NOMO-1 treated with DMSO at 0.1 percent for 48 hours (cell line): ENCODE measurements at regions not wholly inside any gene's neighbourhood (a gene's known extent, or its start where the extent isn't known, plus 50 kb on each side); places are given as distances from the start of the nearest gene placed in this dataset.
"Not testable (repeated sequence)": the region's sequence is repeated elsewhere in the genome, so short reads cannot be mapped to it uniquely, and the experiment has no call there.

Source experiments
- DNase-seq: peaks from one replicate; lab custom pipeline; 2025; ENCODE audit not compliant: unreplicated experiment; lab: John Stamatoyannopoulos, UW

- no peak for DNase-seq
Observed at GRCh38 chr5:37971483-37972024, 131.7 kb upstream of the GDNF start.

DNA sequence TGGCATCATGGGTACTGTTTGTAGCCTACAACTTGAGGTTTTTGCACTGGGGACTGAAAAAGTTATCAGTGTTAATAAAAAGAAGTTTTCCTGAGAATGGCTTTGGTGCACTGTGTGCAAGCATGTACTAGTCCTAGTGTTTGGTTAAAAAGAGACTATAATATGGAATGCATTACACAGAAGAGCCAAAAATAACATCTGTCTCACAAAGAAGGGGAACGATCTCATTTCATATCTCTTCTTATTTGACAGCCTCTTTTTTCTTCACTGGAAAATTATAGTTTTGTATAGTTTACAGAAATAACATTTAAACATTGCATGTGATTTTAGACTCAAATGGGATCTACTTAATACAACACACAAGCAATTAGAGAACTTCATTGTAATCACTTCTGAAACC lies 127.0 kb upstream of the GDNF start:
- no peak for DNase-seq

DNA sequence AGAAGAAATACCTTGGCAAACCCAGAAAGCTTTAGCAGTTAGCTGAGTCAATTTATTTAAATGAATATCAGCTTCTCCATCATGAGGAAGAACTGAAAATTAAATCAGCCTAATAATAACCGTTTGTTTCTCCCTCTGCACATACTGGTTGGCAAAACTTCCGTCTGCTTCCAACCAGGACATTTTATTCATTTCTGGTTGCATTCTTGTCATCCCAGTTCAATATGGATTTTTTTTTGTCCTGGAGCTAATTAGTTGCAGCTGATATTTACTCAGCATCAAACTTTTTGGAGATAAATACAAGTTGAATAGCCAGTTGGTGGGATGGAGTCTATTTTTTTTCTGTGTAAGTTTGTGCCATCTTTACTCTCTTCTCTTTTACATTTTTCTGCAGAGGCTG lies 126.5 kb upstream of the GDNF start:
- DNase-seq, result no peak

DNA sequence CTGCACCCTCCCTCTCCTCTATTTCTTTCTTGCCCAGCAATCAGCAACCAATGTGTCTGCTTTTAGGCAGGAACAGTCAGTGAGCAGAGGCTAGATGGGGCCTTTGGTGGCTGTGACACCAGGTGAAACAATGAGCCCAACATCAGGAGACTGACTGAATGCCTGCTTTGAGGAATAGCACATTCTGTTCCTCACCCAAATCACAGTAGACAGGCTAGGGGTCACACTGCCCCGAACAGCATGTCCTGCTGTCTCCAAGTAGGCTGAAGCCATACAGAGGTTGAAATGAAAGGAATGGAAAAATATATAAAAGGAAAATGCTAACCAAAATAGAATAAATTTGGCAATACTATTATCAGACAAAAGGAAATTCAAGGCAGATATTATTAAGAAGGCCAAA lies 122.5 kb upstream of the GDNF start:
- DNase-seq, result no peak

- DNase-seq, result no peak
Observed at GRCh38 chr5:37957218-37957617, 117.4 kb upstream of the GDNF start.

DNA sequence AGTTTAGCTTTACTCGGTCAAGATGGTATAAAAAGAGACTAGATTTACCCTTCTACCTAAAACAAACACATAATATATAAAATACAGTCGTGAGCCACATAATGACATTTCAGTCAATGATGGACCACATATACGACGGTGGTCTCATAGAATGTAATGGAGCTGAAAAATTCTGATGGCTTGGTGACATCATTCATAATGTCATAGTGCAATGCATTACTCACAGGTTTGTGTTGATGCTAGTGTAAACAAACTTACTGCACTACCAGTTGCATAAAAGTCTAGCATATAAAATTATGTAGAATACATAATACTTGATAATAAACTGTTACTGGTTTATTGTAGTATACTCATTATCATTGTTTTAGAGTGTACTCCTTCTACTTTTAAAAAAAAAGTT lies 115.9 kb upstream of the GDNF start:
- no peak for DNase-seq

DNA sequence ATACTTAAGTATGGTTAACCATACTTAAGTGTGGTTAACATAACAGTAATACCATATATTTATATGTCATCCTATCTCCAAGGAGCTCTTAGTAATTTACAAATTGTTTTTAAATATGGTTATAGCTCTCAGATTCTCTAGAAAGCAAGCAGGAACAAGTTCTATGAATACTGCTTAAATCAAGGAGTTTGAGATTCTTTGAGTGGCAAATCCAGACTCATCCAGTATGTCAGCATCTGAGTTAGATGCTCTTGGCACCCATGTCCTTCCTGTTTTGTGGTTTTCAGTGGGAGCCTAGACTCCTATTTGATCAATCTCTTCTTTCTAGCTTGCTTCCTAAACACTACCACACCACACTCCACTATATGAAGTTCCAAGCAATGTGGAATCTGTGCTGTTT lies 114.7 kb upstream of the GDNF start:
- no peak for DNase-seq

DNA sequence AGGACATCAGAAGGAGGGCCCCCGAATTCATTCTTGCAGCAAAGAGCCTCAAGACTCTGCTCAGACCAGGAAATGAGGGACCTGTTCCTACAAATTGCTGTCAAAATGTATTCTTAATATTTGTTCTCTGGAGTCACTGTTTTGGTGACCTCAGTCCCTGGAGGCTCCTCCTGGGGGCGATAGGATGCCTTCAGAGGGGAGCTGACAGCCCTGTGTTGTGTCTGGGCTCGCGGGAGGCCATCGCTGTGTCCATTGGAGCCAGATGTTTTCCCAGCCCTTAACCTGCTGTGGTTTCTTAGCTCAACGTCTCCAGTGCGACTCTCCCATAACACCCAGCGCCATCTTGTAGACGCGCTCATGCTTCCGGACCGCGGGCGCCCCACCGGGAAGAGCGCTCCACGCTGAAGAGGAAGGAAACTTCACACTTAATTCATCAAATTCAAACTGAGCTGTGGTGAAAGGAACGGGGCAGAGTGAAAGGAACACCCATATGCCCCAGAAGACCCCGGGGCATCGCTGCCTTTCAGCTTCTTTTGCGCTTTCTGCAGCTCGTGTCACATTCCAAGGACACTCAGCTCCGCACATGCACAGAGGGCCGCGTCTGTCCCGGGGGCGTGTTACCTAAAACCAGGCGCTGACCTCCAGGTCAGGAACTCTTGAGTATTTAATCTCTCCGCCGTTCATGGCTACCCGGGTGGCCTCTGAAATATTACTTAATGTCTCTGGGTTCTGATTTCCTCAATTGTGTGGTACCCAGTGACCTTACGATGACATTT lies 112.3 kb upstream of the GDNF start:
- DNase-seq, result no peak

DNA sequence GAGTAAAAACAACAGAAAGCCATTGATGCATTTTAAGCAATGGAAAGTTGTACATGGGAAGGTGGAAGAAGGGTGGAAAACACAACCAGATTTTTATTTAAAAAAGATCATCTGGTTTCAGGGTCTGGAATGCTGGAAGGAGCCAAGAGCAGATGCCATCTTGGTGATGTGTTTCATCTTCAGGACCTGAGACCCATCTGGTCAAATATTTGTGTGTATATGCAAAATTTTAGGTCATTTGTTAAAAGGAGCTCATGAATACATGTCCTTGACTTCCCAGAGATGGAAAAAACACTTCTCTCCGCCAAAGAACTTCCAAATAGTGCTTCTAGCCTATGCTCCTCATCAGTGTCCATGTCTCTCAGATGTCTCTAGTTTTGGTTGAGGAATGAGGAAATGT lies 110.6 kb upstream of the GDNF start:
- DNase-seq, result no peak

GRCh38 chr5:37945446-37945845 lies 105.6 kb upstream of the GDNF start:
- no peak for DNase-seq

DNA sequence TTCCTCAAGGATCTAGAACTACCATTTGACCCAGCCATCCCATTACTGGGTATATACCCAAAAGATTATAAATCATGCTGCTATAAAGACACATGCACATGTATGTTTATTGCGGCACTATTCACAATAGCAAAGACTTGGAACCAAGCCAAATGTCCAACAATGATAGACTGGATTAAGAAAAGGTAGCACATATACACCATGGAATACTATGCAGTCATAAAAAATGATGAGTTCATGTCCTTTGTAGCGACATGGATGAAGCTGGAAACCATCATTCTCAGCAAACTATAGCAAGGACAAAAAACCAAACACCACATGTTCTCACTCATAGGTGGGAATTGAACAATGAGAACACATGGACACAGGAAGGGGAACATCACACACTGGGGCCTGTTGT lies 103.3 kb upstream of the GDNF start:
- DNase-seq, result not testable (repeated sequence)

GRCh38 chr5:37940931-37941623 lies 101.2 kb upstream of the GDNF start:
- DNase-seq, result no peak

GRCh38 chr5:37938861-37939260 lies 99.0 kb upstream of the GDNF start:
- DNase-seq, result no peak

DNA sequence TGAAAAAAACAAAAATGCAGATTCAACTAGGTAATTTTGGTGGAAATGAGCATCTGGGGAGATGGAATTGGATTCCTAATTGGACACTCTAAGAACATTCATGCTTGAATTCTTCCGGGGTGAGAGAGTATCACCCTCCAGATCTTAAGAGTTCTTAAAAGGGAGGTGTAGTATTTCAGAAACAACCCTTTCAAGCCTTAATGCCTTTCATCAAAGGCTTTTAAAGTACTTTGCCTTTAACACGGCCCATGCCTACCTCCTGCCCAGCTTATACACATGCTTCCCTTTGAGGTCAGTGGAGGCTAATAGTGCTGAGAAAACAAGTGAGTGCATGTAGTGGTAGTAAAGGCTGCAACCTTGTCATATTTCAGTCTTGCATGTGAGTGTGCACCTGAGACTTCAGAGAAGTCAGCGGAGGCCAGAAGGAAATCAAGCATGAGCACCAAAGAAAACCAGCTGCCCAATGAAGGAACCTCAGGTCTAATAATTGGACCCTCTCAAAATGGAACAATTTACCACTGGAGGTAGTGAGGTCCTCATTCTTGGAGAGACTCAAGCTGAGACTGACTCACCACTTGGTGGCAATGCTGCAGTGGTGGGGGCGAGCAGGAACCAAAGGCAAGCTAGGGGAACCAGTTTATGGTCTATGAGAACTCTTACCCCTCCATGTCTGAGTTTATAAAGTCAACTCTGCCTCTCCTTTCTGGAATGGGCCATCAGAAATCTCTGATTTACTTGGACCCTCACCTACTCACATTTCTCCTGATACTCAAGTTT lies 98.4 kb upstream of the GDNF start:
- DNase-seq, result no peak

GRCh38 chr5:37936091-37936490 lies 96.2 kb upstream of the GDNF start:
- no peak for DNase-seq

DNA sequence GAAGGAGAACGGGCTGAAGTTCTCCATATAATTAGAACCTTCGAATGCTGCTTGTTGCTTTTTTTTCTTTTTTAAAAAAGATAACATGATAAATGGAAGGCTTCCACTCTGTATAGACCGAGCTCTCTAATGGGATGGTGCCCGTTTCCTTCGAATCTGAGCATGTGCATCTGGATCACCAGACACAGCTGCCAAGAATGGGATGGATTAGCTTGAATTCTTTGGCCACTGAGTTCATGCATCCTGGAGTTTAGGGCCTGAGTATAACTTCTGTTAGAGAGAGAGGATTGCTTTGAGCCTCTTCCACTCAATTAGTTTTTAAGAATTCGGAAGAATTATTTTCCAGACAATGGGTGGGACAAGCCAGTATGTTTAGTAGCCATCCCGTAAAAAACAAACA lies 93.7 kb upstream of the GDNF start:
- DNase-seq, result no peak

- DNase-seq, result no peak
Observed at GRCh38 chr5:37932450-37932849, 92.6 kb upstream of the GDNF start.

GRCh38 chr5:37931541-37931940 lies 91.7 kb upstream of the GDNF start:
- no peak for DNase-seq

DNA sequence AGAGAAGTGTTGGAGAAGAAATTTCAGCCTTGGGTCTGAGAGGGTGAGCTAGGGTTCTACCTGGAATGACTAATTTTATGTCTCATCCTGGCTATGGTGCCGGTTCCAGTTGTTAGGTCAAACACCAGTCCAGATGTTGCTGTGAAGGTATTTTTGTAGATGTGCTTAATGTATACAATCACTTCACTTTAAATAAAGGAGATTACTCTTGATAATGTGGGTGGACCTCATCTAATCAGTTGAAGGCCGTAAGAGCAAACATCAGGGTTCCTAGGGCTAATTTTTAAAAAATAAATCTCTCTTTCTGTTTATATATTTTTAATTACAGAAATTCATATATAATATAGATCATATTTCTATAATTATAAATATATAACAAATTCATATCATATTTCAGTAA lies 90.5 kb upstream of the GDNF start:
- DNase-seq, result no peak

GRCh38 chr5:37929791-37930190 lies 90.0 kb upstream of the GDNF start:
- DNase-seq, result no peak

- peak; percentile 20 for DNase-seq
Observed at GRCh38 chr5:37927753-37928152, 87.9 kb upstream of the GDNF start.

DNA sequence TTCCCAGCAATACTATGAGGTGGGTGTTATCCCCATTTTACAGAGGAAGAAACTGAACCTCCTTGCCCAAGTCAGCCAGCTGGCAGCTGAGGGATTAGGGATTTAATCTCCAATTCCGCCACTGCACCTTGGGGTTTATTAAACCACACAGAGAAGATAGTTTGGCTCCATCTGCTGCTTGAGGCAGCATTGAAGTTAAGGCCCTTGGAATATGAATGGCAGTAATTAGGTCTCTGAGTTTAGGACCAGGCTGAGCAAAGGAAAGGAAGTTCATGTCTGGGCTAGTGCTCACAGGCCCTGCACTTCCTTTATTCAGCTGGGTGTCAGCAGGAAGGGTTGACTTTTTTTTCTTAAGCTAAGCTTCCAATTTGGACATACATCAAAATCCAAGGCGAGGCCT lies 86.9 kb upstream of the GDNF start:
- peak; percentile 37 for DNase-seq
